Neural cell (in vitro differentiated cells): ENCODE measurements at regions not wholly inside any gene's neighbourhood (a gene's known extent, or its start where the extent isn't known, plus 50 kb on each side); places are given as distances from the start of the nearest gene placed in this dataset.

Experiments
- H2AFZ ChIP-seq: fragments of 200-600, 300-800 bp; sonication (generic), shearing (Covaris generic); 2 replicates; pipeline ENCODE4 v1.6.0; 2014; ENCODE audit warnings: low read depth, mild to moderate bottlenecking, antibody characterized with exemption, low read length, moderate library complexity
- H3F3A ChIP-seq: fragments of 200-600 bp; shearing (Covaris generic); 2 replicates; pipeline ENCODE4 v1.6.1; 2016; ENCODE audit warnings: mild to moderate bottlenecking, moderate library complexity, mixed read lengths, antibody characterized with exemption, low read length; ENCODE audit not compliant: insufficient read depth, poor library complexity, severe bottlenecking
- H3K27ac ChIP-seq: fragments of 200-600, 300-800 bp; sonication (generic), shearing (Covaris generic); 2 replicates; pipeline ENCODE4 v1.5.1; 2014; ENCODE audit warnings: mild to moderate bottlenecking, low read length, moderate library complexity
- H3K27me3 ChIP-seq: fragments of 300-800, 200-600 bp; sonication (generic), shearing (Covaris generic); 2 replicates; pipeline ENCODE4 v1.6.0; 2014; ENCODE audit warnings: mild to moderate bottlenecking, low read depth, low read length, moderate library complexity; ENCODE audit not compliant: insufficient read depth
- H3K36me3 ChIP-seq: fragments of 300-800, 200-600 bp; sonication (generic), shearing (Covaris generic); 2 replicates; pipeline ENCODE4 v1.5.1; 2014; ENCODE audit warnings: mild to moderate bottlenecking, antibody characterized with exemption, low read length, moderate library complexity; ENCODE audit not compliant: insufficient read depth
- H3K4me2 ChIP-seq: fragments of 300-800, 200-600 bp; sonication (generic), shearing (Covaris generic); 2 replicates; pipeline ENCODE4 v1.6.0; 2014; ENCODE audit warnings: mild to moderate bottlenecking, low read length
- H3K4me3 ChIP-seq: fragments of 300-800, 200-600 bp; sonication (generic), shearing (Covaris generic); 2 replicates; pipeline ENCODE4 v1.5.1; 2014; ENCODE audit warnings: mild to moderate bottlenecking, low read length, moderate library complexity
- H3K79me2 ChIP-seq: fragments of 200-600 bp; shearing (Covaris generic); replicated peaks from 2 replicates; pipeline ENCODE4 v1.6.0; 2014; ENCODE audit warnings: mild to moderate bottlenecking, low read length, moderate library complexity; ENCODE audit not compliant: insufficient read depth
- H3K9ac ChIP-seq: fragments of 300-800, 200-600 bp; sonication (generic), shearing (Covaris generic); 2 replicates; pipeline ENCODE4 v1.6.1; 2016; ENCODE audit warnings: mild to moderate bottlenecking, low read length, mixed read lengths
- H3K9me2 ChIP-seq: fragments of 200-600 bp; shearing (Covaris generic); 2 replicates; pipeline ENCODE4 v1.6.1; 2016; ENCODE audit warnings: mild to moderate bottlenecking, low read length, mixed read lengths; ENCODE audit not compliant: insufficient read depth
- H3K9me3 ChIP-seq: fragments of 200-600, 300-800 bp; sonication (generic), shearing (Covaris generic); 2 replicates; pipeline ENCODE4 v1.6.1; 2016; ENCODE audit warnings: mild to moderate bottlenecking, mixed run types, low read length, moderate library complexity, mixed read lengths
- H4K20me1 ChIP-seq: fragments of 200-600 bp; shearing (Covaris generic); 2 replicates; pipeline ENCODE4 v1.6.1; 2016; ENCODE audit warnings: mild to moderate bottlenecking, mixed run types; ENCODE audit not compliant: insufficient read depth
- CTCF ChIP-seq: fragments of 450-650 bp; IDR thresholded peaks from 2 replicates; pipeline ENCODE4 v1.5.1; 2014; ENCODE audit warnings: antibody characterized with exemption, mild to moderate bottlenecking, moderate library complexity; ENCODE audit not compliant: poor library complexity, severe bottlenecking
- EP300 ChIP-seq: fragments of 450-650 bp; conservative IDR thresholded peaks from 2 replicates; pipeline ENCODE4 v1.6.1; 2014; ENCODE audit warnings: antibody characterized with exemption, mild to moderate bottlenecking, moderate library complexity; ENCODE audit not compliant: poor library complexity, severe bottlenecking
- EZH2 ChIP-seq: fragments of 200-600, 300-800 bp; shearing (Covaris generic), sonication (generic); IDR thresholded peaks from 2 replicates; pipeline ENCODE4 v1.6.1; 2014; ENCODE audit warnings: antibody characterized with exemption, low read length, borderline replicate concordance, mild to moderate bottlenecking; ENCODE audit not compliant: insufficient read depth, poor library complexity, severe bottlenecking
- POLR2AphosphoS5 ChIP-seq: IDR thresholded peaks from 2 replicates; pipeline ENCODE4 v1.6.1; 2012
- RAD21 ChIP-seq: fragments of 450-650 bp; conservative IDR thresholded peaks from 2 replicates; pipeline ENCODE4 v1.6.1; 2014; ENCODE audit warnings: antibody characterized with exemption, mild to moderate bottlenecking, moderate library complexity
- REST ChIP-seq: IDR thresholded peaks from 2 replicates; pipeline ENCODE4 v1.6.1; 2012; ENCODE audit warnings: borderline replicate concordance
- SMC3 ChIP-seq: fragments of 450-650 bp; conservative IDR thresholded peaks from 2 replicates; pipeline ENCODE4 v1.6.1; 2014; ENCODE audit warnings: antibody characterized with exemption, mild to moderate bottlenecking, moderate library complexity; ENCODE audit not compliant: poor library complexity
- TAF1 ChIP-seq: IDR thresholded peaks from 2 replicates; pipeline ENCODE4 v1.6.1; 2012; ENCODE audit warnings: low read depth

- Histone ChIP-seq H2AFZ (no peak overlapping the region), H3K27ac (no peak overlapping the region)
These were observed 145.0 kb upstream of the LEF1 start for GRCh38 chr4:108313546-108314339.

GRCh38 chr4:108311313-108311712 is 142.6 kb upstream of the LEF1 start:
- H4K20me1 ChIP-seq: no peaks in the 10 kb centered on the region
- H3K4me3 ChIP-seq: no peak overlapping the region
- H3K9me3 ChIP-seq: no peaks in the 10 kb centered on the region
- TF ChIP-seq EZH2 (no peak), RAD21 (no peak), CTCF (no peak), TAF1 (no peak), SMC3 (no peak), EP300 (no peak)

More at GRCh38 chr4:108313546-108314339, 145.0 kb upstream of the LEF1 start:
- Histone ChIP-seq H4K20me1 (no peaks in the 10 kb centered on the region), H3K79me2 (no peaks in the 10 kb centered on the region), H3K9me3 (no peaks in the 10 kb centered on the region), H3K36me3 (no peaks in the 10 kb centered on the region), H3K4me3 (no peak overlapping the region), H3K4me2 (no peak overlapping the region), H3K27me3 (no peaks in the 10 kb centered on the region), H3F3A (no peaks in the 10 kb centered on the region), H3K9ac (no peak overlapping the region), H3K9me2 (no peaks in the 10 kb centered on the region)
- TF ChIP-seq SMC3 (no peak), EP300 (no peak), POLR2AphosphoS5 (no peak), RAD21 (no peak), REST (no peak), CTCF (no peak)

More at GRCh38 chr4:108311313-108311712, 142.6 kb upstream of the LEF1 start:
- Histone ChIP-seq H3K27me3 (no peaks in the 10 kb centered on the region), H3K9me2 (no peaks in the 10 kb centered on the region), H3K79me2 (no peaks in the 10 kb centered on the region), H3K36me3 (no peaks in the 10 kb centered on the region), H3K27ac (no peak overlapping the region), H2AFZ (no peak overlapping the region), H3F3A (no peaks in the 10 kb centered on the region), H3K9ac (no peak overlapping the region), H3K4me2 (no peak overlapping the region)
